ENCODE measurements at regions not wholly inside any gene's neighbourhood (a gene's known extent, or its start where the extent isn't known, plus 50 kb on each side); places are given as distances from the start of the nearest gene placed in this dataset.

GRCh38 chr5:147085409-147085808 lies 149.4 kb upstream of the STK32A start:
- TF ChIP-seq CTCF (IDR thresholded peaks at IDR 0.05; ENCODE audit: unreplicated experiment), result no peak
- no peaks in the 10 kb centered on the region for H3K36me3 Mint-ChIP-seq (ENCODE audit: low read depth, unreplicated experiment)
- H3K27ac Mint-ChIP-seq (ENCODE audit: unreplicated experiment), result no peak overlapping the region
- no peaks in the 10 kb centered on the region for H3K27me3 Mint-ChIP-seq (ENCODE audit: unreplicated experiment)
- no peaks in the 10 kb centered on the region for H3K4me1 Mint-ChIP-seq (ENCODE audit: unreplicated experiment)
- no peak for DNase-seq (ENCODE audit: low spot score)
- H3K9me3 Mint-ChIP-seq (ENCODE audit: unreplicated experiment), result no peaks in the 10 kb centered on the region
- no peak overlapping the region for H3K4me3 Mint-ChIP-seq (ENCODE audit: unreplicated experiment)

DNA sequence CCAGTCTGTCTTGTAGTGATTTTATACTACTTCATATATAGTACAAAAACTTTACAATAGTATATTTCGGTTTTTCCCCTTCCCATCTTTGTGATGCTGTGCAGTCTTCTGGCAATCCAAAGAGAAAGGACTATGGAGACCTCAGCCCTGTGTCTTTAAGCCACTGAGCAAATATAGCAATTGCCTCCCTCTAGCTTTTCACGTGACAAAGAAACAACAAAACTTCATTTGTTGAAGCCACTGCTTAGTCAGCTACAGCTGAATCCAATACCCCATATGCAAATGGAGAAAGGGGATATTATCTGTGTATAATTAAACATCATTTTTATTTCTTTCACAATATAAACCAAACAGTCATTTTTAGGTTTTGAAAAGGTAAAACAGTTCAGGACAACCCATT lies 142.8 kb upstream of the STK32A start:
- H3K27me3 Mint-ChIP-seq (ENCODE audit: unreplicated experiment), result no peaks in the 10 kb centered on the region
- H3K27ac Mint-ChIP-seq (ENCODE audit: unreplicated experiment), result no peak overlapping the region
- H3K4me3 Mint-ChIP-seq (ENCODE audit: unreplicated experiment), result no peak overlapping the region
- no peaks in the 10 kb centered on the region for H3K9me3 Mint-ChIP-seq (ENCODE audit: unreplicated experiment)
- no peak for DNase-seq (ENCODE audit: low spot score)
- H3K4me1 Mint-ChIP-seq (ENCODE audit: unreplicated experiment), result peaks cover 5% of the 10 kb centered on the region
- no peaks in the 10 kb centered on the region for H3K36me3 Mint-ChIP-seq (ENCODE audit: low read depth, unreplicated experiment)
- no peak for TF ChIP-seq CTCF (IDR thresholded peaks at IDR 0.05; ENCODE audit: unreplicated experiment)

GRCh38 chr5:147093138-147093537 lies 141.7 kb upstream of the STK32A start:
- Mint-ChIP-seq H3K9me3 (ENCODE audit: unreplicated experiment) (no peaks in the 10 kb centered on the region), H3K36me3 (ENCODE audit: low read depth, unreplicated experiment) (no peaks in the 10 kb centered on the region), H3K4me1 (ENCODE audit: unreplicated experiment) (peaks cover 5% of the 10 kb centered on the region), H3K4me3 (ENCODE audit: unreplicated experiment) (no peak overlapping the region), H3K27ac (ENCODE audit: unreplicated experiment) (no peak overlapping the region), H3K27me3 (ENCODE audit: unreplicated experiment) (no peaks in the 10 kb centered on the region)
- no peak for TF ChIP-seq CTCF (IDR thresholded peaks at IDR 0.05; ENCODE audit: unreplicated experiment)
- no peak for DNase-seq (ENCODE audit: low spot score)

GRCh38 chr5:147095740-147096139 lies 139.1 kb upstream of the STK32A start:
- H3K36me3 Mint-ChIP-seq (ENCODE audit: low read depth, unreplicated experiment), result no peaks in the 10 kb centered on the region
- no peaks in the 10 kb centered on the region for H3K9me3 Mint-ChIP-seq (ENCODE audit: unreplicated experiment)
- no peak overlapping the region for H3K27ac Mint-ChIP-seq (ENCODE audit: unreplicated experiment)
- peaks cover 5% of the 10 kb centered on the region for H3K4me1 Mint-ChIP-seq (ENCODE audit: unreplicated experiment)
- DNase-seq (ENCODE audit: low spot score), result no peak
- no peak for TF ChIP-seq CTCF (IDR thresholded peaks at IDR 0.05; ENCODE audit: unreplicated experiment)
- no peaks in the 10 kb centered on the region for H3K27me3 Mint-ChIP-seq (ENCODE audit: unreplicated experiment)
- no peak overlapping the region for H3K4me3 Mint-ChIP-seq (ENCODE audit: unreplicated experiment)

- Mint-ChIP-seq H3K27ac (ENCODE audit: unreplicated experiment) (no peak overlapping the region), H3K4me1 (ENCODE audit: unreplicated experiment) (peaks cover 3% of the 10 kb centered on the region), H3K27me3 (ENCODE audit: unreplicated experiment) (no peaks in the 10 kb centered on the region), H3K4me3 (ENCODE audit: unreplicated experiment) (no peak overlapping the region), H3K36me3 (ENCODE audit: low read depth, unreplicated experiment) (no peaks in the 10 kb centered on the region), H3K9me3 (ENCODE audit: unreplicated experiment) (no peaks in the 10 kb centered on the region)
- TF ChIP-seq CTCF (IDR thresholded peaks at IDR 0.05; ENCODE audit: unreplicated experiment), result peak; percentile 83
- peak; percentile 47 for DNase-seq (ENCODE audit: low spot score)
These were observed 136.5 kb upstream of the STK32A start for GRCh38 chr5:147098233-147098790.

Measured in endothelial cell (in vitro differentiated cells).